ENCODE measurements at regions not wholly inside any gene's neighbourhood (a gene's known extent, or its start where the extent isn't known, plus 50 kb on each side); places are given as distances from the start of the nearest gene placed in this dataset.

DNA sequence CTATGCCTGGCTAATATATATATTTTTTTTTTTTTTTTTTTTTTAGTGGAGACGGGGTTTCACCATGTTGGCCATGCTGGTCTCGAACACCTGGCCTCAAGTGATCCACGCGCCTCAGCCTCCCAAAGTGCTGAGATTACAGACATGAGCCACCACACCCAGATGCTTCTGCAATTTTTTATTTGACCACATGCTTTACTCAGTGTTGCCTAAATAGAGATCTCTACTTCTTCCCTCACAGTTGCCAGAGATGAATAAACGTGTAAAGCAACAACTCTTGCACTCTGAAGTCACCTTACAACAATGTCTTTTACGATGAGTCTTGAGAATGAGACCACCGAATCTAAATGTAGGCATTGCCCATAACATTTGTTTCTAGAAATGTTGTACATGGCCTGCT is 107.9 kb upstream of the FRMD4A start:
- Histone ChIP-seq H3K4me1 (no peaks in the 10 kb centered on the region), H3K36me3 (no peaks in the 10 kb centered on the region), H3K27ac (no peak overlapping the region), H3K4me3 (no peak overlapping the region), H3K27me3 (no peaks in the 10 kb centered on the region), H3K9me3 (no peaks in the 10 kb centered on the region)
- intact Hi-C loops (cut with DNase I), result no loop called here
- WGBS, 2 donors, result 74 to 85% methylated on average over 3 to 7 of the region's 7 CpGs
- DNase-seq, result no peak
- TF ChIP-seq, protein P1, sequence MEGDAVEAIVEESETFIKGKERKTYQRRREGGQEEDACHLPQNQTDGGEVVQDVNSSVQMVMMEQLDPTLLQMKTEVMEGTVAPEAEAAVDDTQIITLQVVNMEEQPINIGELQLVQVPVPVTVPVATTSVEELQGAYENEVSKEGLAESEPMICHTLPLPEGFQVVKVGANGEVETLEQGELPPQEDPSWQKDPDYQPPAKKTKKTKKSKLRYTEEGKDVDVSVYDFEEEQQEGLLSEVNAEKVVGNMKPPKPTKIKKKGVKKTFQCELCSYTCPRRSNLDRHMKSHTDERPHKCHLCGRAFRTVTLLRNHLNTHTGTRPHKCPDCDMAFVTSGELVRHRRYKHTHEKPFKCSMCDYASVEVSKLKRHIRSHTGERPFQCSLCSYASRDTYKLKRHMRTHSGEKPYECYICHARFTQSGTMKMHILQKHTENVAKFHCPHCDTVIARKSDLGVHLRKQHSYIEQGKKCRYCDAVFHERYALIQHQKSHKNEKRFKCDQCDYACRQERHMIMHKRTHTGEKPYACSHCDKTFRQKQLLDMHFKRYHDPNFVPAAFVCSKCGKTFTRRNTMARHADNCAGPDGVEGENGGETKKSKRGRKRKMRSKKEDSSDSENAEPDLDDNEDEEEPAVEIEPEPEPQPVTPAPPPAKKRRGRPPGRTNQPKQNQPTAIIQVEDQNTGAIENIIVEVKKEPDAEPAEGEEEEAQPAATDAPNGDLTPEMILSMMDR (IDR thresholded peaks at IDR 0.05), result no peak
- TF ChIP-seq POLR2A (IDR thresholded peaks at IDR 0.05), result no peak

DNA sequence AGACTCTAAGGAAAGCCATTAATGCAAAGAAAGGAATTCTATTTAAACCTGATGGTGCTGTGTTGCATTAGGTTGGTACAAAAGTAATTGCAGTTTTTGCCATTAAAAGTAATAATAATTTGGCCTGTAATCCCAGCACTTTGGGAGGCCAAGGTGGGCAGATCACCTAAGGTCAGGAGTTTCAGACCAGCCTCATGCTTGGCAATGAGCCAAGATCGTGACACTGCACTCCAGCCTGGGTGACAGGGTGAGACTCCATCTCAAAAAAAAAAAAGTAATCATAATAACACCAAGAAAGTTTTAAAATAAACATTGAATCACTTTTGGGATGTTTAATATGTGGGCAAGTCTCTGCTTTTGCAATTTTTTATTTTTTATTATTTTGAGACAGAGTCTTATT is 107.3 kb upstream of the FRMD4A start:
- 10 to 26% methylated on average over 1 of the region's 1 CpG for WGBS, 2 donors
- H3K27me3 ChIP-seq, result no peaks in the 10 kb centered on the region
- no peak overlapping the region for H3K4me3 ChIP-seq
- no peaks in the 10 kb centered on the region for H3K4me1 ChIP-seq
- no peak overlapping the region for H3K27ac ChIP-seq
- H3K9me3 ChIP-seq, result no peaks in the 10 kb centered on the region
- TF ChIP-seq, protein P1 (IDR thresholded peaks at IDR 0.05), result no peak
- TF ChIP-seq POLR2A (IDR thresholded peaks at IDR 0.05), result no peak
- intact Hi-C loops (cut with DNase I), result no loop called here
- no peaks in the 10 kb centered on the region for H3K36me3 ChIP-seq
- DNase-seq, result no peak

DNA sequence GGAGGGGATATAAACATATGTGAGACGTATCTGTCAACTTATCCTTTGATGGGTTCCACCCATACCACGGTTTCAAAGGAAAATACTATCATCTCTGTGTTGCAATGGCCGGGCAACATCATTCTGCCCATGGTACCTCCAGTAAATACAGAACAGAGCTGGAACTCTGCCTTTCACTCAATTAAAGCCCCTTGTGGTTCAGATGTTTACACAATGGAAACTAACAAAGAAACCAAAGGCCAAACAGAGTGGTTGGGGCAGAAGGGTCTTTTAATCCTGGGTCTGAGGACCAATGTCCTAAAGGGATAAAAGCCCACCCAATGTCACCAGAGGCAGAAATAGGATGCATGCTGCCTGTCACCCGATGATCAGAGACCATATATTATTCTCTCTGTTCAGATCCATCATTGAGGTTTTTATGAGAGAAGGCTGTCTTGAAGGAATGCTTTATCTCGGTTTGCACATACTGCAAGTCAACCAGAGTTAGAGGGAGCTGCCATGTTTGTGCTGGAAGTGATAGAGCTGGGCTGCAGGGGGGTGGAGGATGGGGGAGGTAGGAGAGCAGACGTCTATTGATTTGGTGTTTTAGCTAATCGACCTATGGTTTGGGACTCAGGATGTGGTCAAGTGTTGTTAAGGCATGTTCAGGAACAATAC is 105.4 kb upstream of the FRMD4A start:
- no peaks in the 10 kb centered on the region for H3K4me1 ChIP-seq
- DNase-seq, result no peak
- TF ChIP-seq POLR2A (IDR thresholded peaks at IDR 0.05), result no peak
- H3K27me3 ChIP-seq, result no peaks in the 10 kb centered on the region
- no peaks in the 10 kb centered on the region for H3K36me3 ChIP-seq
- H3K9me3 ChIP-seq, result no peaks in the 10 kb centered on the region
- 64 to 70% methylated on average over 6 to 7 of the region's 7 CpGs for whole genome bisulfite sequencing, 2 donors
- intact Hi-C loops (cut with DNase I), result no loop called here
- no peak overlapping the region for H3K4me3 ChIP-seq
- no peak overlapping the region for H3K27ac ChIP-seq

DNA sequence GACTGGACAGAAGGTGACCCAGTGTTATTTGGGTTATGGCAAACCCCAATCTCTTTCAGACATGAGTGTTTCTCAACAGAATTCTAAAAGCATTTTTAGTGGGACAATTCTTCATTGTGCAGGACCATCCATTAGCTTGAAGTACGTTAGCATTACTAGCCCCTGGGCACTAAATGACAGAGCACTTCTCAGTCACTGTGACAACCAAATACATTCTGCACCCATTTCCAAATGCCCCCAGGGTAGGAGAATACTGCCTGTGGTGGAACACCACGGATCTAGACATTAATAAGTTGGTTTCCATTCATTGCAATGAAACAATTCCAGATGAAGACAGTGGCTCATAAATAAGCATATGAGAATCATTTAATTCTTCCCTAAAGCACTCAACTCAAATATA is 102.4 kb upstream of the FRMD4A start:
- no peaks in the 10 kb centered on the region for H3K4me1 ChIP-seq
- no peaks in the 10 kb centered on the region for H3K9me3 ChIP-seq
- no peaks in the 10 kb centered on the region for H3K36me3 ChIP-seq
- intact Hi-C loops (cut with DNase I), result no loop called here
- no peak overlapping the region for H3K27ac ChIP-seq
- WGBS, 2 donors, result 42 to 46% methylated on average over 2 of the region's 2 CpGs
- no peaks in the 10 kb centered on the region for H3K27me3 ChIP-seq
- DNase-seq, result no peak
- TF ChIP-seq, protein P1 (IDR thresholded peaks at IDR 0.05), result no peak
- TF ChIP-seq POLR2A (IDR thresholded peaks at IDR 0.05), result no peak
- no peak overlapping the region for H3K4me3 ChIP-seq

DNA sequence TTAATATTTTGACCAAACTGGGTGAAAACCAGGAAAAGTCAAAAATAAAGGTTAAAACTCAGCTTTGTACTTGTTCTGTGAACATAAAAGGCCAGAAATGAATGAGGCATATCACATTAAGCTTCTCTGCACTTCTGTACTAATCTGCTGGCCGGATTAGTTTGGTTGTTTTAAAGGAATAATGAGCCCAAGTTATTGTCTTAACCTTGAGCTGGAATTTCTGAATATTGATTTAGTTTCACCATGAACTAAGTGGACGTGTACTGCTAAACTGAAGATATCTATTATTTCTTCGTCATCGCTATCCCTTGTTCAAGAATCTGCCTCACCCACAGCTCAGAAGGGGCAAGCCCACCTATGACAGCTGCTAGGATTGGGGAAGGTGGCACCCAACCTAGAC is 101.1 kb upstream of the FRMD4A start:
- DNase-seq, result no peak
- TF ChIP-seq, protein P1 (IDR thresholded peaks at IDR 0.05), result no peak
- no peak for TF ChIP-seq POLR2A (IDR thresholded peaks at IDR 0.05)
- intact Hi-C loops (cut with DNase I), result no loop called here
- Histone ChIP-seq H3K27ac (no peak overlapping the region), H3K27me3 (peaks cover 0 to 6% (median 0%) of the 10 kb centered on the region in 4 donors), H3K4me1 (no peaks in the 10 kb centered on the region), H3K36me3 (no peaks in the 10 kb centered on the region), H3K4me3 (no peak overlapping the region), H3K9me3 (no peaks in the 10 kb centered on the region)
- 72 to 80% methylated on average over 4 of the region's 4 CpGs for WGBS, 2 donors

Measured in esophagus squamous epithelium (tissue), 5 donors.